ENCODE measurements at regions not wholly inside any gene's neighbourhood (a gene's known extent, or its start where the extent isn't known, plus 50 kb on each side); places are given as distances from the start of the nearest gene placed in this dataset.

GRCh38 chr1:86238226-86238625, 81.7 kb upstream of the COL24A1 start:
- POLR2A ChIA-PET, result no interaction called here
- no peak for DNase-seq (ENCODE audit: low read depth, low spot score)
- CTCF ChIA-PET, result no interaction called here
- TF ChIP-seq CTCF (IDR thresholded peaks at IDR 0.05; ENCODE audit: insufficient read depth, low read length, missing control alignments), result no peak
- no peak overlapping the region for H3K4me3 ChIP-seq (ENCODE audit: low read depth, low read length)

DNA sequence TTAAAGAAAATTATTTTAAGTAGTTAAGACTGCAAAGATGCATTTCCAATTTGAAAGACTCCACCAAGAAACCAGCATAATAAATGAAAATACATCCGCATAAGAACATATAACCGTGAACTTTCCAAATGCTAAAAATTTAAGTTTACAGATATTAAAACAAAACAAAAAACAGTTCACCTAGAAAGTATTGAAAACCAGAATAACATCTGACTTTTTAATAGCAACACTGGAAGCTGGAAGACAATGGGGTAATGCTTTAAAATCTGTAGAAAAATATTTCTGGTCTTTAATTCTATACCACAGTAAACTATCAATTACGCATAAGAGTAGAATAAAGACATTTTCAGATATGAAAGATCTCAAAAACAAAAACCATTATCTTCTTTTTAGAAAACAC, 79.3 kb upstream of the COL24A1 start:
- no peak for DNase-seq (ENCODE audit: low read depth, low spot score)
- no peak overlapping the region for H3K4me3 ChIP-seq (ENCODE audit: low read depth, low read length)
- ChIA-PET CTCF (no interaction called here), POLR2A (no interaction called here)
- TF ChIP-seq CTCF (IDR thresholded peaks at IDR 0.05; ENCODE audit: insufficient read depth, low read length, missing control alignments), result no peak

- H3K4me3 ChIP-seq (ENCODE audit: low read depth, low read length), result no peak overlapping the region
- ChIA-PET POLR2A (no interaction called here), CTCF (interaction anchor here (1.9 kb wide), 1 partner anchor 14 kb away, joined by 6 read pairs; no protein-coding TSS in a partner anchor)
- no peak for DNase-seq (ENCODE audit: low read depth, low spot score)
- no peak for TF ChIP-seq CTCF (IDR thresholded peaks at IDR 0.05; ENCODE audit: insufficient read depth, low read length, missing control alignments)
These were observed 76.8 kb upstream of the COL24A1 start for GRCh38 chr1:86233403-86233802.

GRCh38 chr1:86231076-86231475, 74.5 kb upstream of the COL24A1 start:
- POLR2A ChIA-PET, result no interaction called here
- DNase-seq (ENCODE audit: low read depth, low spot score), result no peak
- TF ChIP-seq CTCF (IDR thresholded peaks at IDR 0.05; ENCODE audit: insufficient read depth, low read length, missing control alignments), result no peak
- CTCF ChIA-PET, result no interaction called here
- H3K4me3 ChIP-seq (ENCODE audit: low read depth, low read length), result no peak overlapping the region

- DNase-seq (ENCODE audit: low read depth, low spot score), result no peak
- H3K4me3 ChIP-seq (ENCODE audit: low read depth, low read length), result no peak overlapping the region
- TF ChIP-seq CTCF (IDR thresholded peaks at IDR 0.05; ENCODE audit: insufficient read depth, low read length, missing control alignments), result no peak
- ChIA-PET POLR2A (no interaction called here), CTCF (interaction anchor here (0.8 kb wide), 1 partner anchor 15 kb away, joined by 3 read pairs; no protein-coding TSS in a partner anchor)
These were observed 72.9 kb upstream of the COL24A1 start for GRCh38 chr1:86229405-86229975.

DNA sequence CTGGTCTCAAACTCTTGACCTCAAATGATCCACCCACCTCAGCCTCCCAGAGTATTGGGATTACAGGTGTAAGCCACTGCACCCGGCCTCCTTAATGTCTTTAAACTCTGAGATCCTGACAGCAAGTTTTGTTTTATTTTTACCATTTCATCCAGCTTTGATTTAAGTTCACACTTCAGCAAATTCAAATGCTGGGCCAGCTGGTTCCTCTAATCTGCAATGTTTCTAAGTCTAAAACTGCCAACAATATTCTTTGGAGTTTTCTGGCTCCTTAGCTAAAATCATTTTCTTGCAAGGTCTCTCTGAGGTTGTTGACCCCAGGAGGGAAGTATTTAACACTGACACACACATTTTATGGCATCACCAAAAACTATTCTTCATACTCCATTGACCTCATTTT, 72.0 kb upstream of the COL24A1 start:
- no peak overlapping the region for H3K4me3 ChIP-seq (ENCODE audit: low read depth, low read length)
- no peak for DNase-seq (ENCODE audit: low read depth, low spot score)
- POLR2A ChIA-PET, result no interaction called here
- no peak for TF ChIP-seq CTCF (IDR thresholded peaks at IDR 0.05; ENCODE audit: insufficient read depth, low read length, missing control alignments)
- CTCF ChIA-PET, result no interaction called here

All from AG04449 (cell line).